ENCODE measurements at regions not wholly inside any gene's neighbourhood (a gene's known extent, or its start where the extent isn't known, plus 50 kb on each side); places are given as distances from the start of the nearest gene placed in this dataset.

DNA sequence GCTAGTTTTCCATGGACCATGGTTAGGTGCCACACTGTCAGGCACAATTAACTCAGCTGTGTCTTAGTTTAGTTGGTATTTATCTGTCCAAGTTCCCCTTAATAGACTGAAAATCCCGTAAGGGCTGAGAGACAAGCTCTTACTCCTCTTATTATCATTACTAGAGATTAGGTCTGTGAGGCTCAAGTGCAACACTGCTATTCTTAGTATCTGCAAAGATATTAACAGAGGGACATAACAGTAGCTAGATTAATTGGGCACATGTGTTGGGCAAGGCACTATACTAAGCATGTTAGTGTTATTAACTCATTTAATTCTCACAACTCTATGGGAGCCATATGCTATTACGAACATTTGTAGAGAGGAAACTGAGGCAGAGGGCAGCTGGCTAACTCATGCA is 137.3 kb downstream of the VEGFA start:
- Histone ChIP-seq H3K9me2 (replicated peaks; ENCODE audit: low read depth, low read length) (no peaks in the 10 kb centered on the region), H3F3A (ENCODE audit: low read depth) (no peaks in the 10 kb centered on the region), H3K4me3 (ENCODE audit: low read length, poor library complexity, severe bottlenecking) (no peak overlapping the region), H3K36me3 (ENCODE audit: insufficient read depth, low read length) (no peaks in the 10 kb centered on the region), H3K9ac (ENCODE audit: low read depth, low read length, poor library complexity, severe bottlenecking) (no peak overlapping the region), H2AFZ (ENCODE audit: low read length) (no peak overlapping the region), H4K20me1 (ENCODE audit: insufficient read depth, low read length, poor library complexity, severe bottlenecking) (no peaks in the 10 kb centered on the region), H3K4me1 (ENCODE audit: insufficient read depth, low read length, poor library complexity, severe bottlenecking) (no peaks in the 10 kb centered on the region), H3K27me3 (ENCODE audit: insufficient read depth, low read length, poor library complexity, severe bottlenecking) (no peaks in the 10 kb centered on the region), H3K4me2 (ENCODE audit: low read depth, low read length, poor library complexity, severe bottlenecking) (no peak overlapping the region), H3K9me3 (ENCODE audit: insufficient read depth, low read depth, low read length) (no peaks in the 10 kb centered on the region), H3K79me2 (ENCODE audit: insufficient read depth, low read length) (no peaks in the 10 kb centered on the region)
- no peak for TF ChIP-seq EZH2phosphoT487 (IDR thresholded peaks at IDR 0.05; ENCODE audit: borderline replicate concordance)
- TF ChIP-seq CTCF (conservative IDR thresholded peaks at IDR 0.05; ENCODE audit: low read length), result no peak

DNA sequence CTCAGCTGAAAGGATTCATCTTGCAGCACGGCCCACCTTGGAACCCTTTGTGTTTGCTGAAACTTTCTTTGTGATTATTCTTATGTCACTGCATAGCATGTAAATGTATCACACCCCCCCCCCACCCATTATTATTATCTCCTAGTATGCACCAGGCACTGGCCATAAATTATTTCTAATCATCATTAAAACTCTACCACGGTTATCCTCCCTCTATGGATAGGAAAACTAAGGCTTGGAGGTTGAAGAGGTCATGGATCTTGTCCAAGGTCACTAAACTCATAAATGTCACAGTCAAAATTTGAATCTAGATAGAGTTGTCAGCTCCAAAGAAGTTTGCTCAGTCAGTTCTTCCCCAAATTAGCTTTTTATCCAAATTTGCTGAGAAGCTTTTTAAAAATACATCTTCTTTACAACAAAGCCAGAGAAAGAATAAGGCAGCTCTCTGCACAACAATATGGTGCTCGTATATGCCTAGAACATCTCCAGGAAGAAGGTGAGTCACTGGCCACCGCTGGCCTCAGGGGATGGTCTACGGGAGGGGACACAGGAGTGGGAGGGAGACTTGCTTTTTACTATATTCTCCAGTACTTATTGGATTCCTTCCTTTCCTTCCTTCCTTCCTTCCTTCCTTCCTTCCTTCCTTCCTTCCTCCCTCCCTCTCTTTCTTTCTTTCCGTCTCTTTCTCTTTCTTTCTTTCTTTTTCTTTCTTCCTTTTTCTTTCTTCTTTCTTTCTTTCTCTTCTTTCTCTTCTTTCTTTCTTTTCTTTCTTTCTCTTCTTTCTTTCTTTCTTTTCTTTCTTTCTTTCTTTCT is 134.5 kb downstream of the VEGFA start:
- Histone ChIP-seq H3K9me2 (replicated peaks; ENCODE audit: low read depth, low read length) (no peaks in the 10 kb centered on the region), H3K27me3 (ENCODE audit: insufficient read depth, low read length, poor library complexity, severe bottlenecking) (no peaks in the 10 kb centered on the region), H3K4me2 (ENCODE audit: low read depth, low read length, poor library complexity, severe bottlenecking) (no peak overlapping the region), H3K9me3 (ENCODE audit: insufficient read depth, low read depth, low read length) (no peaks in the 10 kb centered on the region), H3K4me1 (ENCODE audit: insufficient read depth, low read length, poor library complexity, severe bottlenecking) (no peaks in the 10 kb centered on the region), H2AFZ (ENCODE audit: low read length) (no peak overlapping the region), H3K9ac (ENCODE audit: low read depth, low read length, poor library complexity, severe bottlenecking) (no peak overlapping the region), H3F3A (ENCODE audit: low read depth) (no peaks in the 10 kb centered on the region), H4K20me1 (ENCODE audit: insufficient read depth, low read length, poor library complexity, severe bottlenecking) (no peaks in the 10 kb centered on the region), H3K79me2 (ENCODE audit: insufficient read depth, low read length) (no peaks in the 10 kb centered on the region), H3K4me3 (ENCODE audit: low read length, poor library complexity, severe bottlenecking) (no peak overlapping the region), H3K36me3 (ENCODE audit: insufficient read depth, low read length) (no peaks in the 10 kb centered on the region)
- TF ChIP-seq EZH2phosphoT487 (IDR thresholded peaks at IDR 0.05; ENCODE audit: borderline replicate concordance) (no peak), CTCF (conservative IDR thresholded peaks at IDR 0.05; ENCODE audit: low read length) (no peak)

GRCh38 chr6:43903739-43904290 is 133.8 kb downstream of the VEGFA start:
- Histone ChIP-seq H3F3A (ENCODE audit: low read depth) (no peaks in the 10 kb centered on the region), H2AFZ (ENCODE audit: low read length) (no peak overlapping the region), H3K27me3 (ENCODE audit: insufficient read depth, low read length, poor library complexity, severe bottlenecking) (no peaks in the 10 kb centered on the region), H3K79me2 (ENCODE audit: insufficient read depth, low read length) (no peaks in the 10 kb centered on the region), H3K9me3 (ENCODE audit: insufficient read depth, low read depth, low read length) (no peaks in the 10 kb centered on the region), H3K4me1 (ENCODE audit: insufficient read depth, low read length, poor library complexity, severe bottlenecking) (no peaks in the 10 kb centered on the region), H3K9me2 (replicated peaks; ENCODE audit: low read depth, low read length) (no peaks in the 10 kb centered on the region), H3K4me2 (ENCODE audit: low read depth, low read length, poor library complexity, severe bottlenecking) (no peak overlapping the region), H3K9ac (ENCODE audit: low read depth, low read length, poor library complexity, severe bottlenecking) (no peak overlapping the region), H3K4me3 (ENCODE audit: low read length, poor library complexity, severe bottlenecking) (no peak overlapping the region), H3K36me3 (ENCODE audit: insufficient read depth, low read length) (no peaks in the 10 kb centered on the region), H4K20me1 (ENCODE audit: insufficient read depth, low read length, poor library complexity, severe bottlenecking) (no peaks in the 10 kb centered on the region)
- no peak for TF ChIP-seq CTCF (conservative IDR thresholded peaks at IDR 0.05; ENCODE audit: low read length)
- TF ChIP-seq EZH2phosphoT487 (IDR thresholded peaks at IDR 0.05; ENCODE audit: borderline replicate concordance), result no peak
